Panc1 (cell line): ENCODE measurements at regions not wholly inside any gene's neighbourhood (a gene's known extent, or its start where the extent isn't known, plus 50 kb on each side); places are given as distances from the start of the nearest gene placed in this dataset.

Source experiments
- POLR2AphosphoS5 ChIP-seq: IDR thresholded peaks from 2 replicates; pipeline ENCODE4 v1.6.1; 2012; ENCODE audit warnings: mild to moderate bottlenecking, low read depth, low read length, moderate library complexity
- SIN3A ChIP-seq: IDR thresholded peaks from 2 replicates; pipeline ENCODE4 v1.6.1; 2012; ENCODE audit warnings: low read depth, mild to moderate bottlenecking, low read length, moderate library complexity, borderline replicate concordance; ENCODE audit not compliant: insufficient read depth
- TCF7L2 ChIP-seq: IDR thresholded peaks from 2 replicates; pipeline ENCODE4 v1.6.1; 2011; ENCODE audit warnings: mild to moderate bottlenecking, low read depth, low read length, inconsistent platforms
- TF ChIP-seq, protein P1 (sequence below): fragments of 450-650 bp; IDR thresholded peaks from 2 replicates; pipeline ENCODE4 v1.5.1; 2017; ENCODE audit warnings: mild to moderate bottlenecking
- TF ChIP-seq, protein P2 (sequence below), 2 experiments: IDR thresholded peaks; 2 replicates each; pipeline ENCODE4 v1.6.1; 2011 to 2012; ENCODE audit warnings: low read depth in 2 of 2, control low read depth in 1 of 2, low read length in 1 of 2, mild to moderate bottlenecking in 1 of 2, moderate library complexity in 1 of 2; ENCODE audit not compliant: insufficient read depth in 1 of 2

DNA sequence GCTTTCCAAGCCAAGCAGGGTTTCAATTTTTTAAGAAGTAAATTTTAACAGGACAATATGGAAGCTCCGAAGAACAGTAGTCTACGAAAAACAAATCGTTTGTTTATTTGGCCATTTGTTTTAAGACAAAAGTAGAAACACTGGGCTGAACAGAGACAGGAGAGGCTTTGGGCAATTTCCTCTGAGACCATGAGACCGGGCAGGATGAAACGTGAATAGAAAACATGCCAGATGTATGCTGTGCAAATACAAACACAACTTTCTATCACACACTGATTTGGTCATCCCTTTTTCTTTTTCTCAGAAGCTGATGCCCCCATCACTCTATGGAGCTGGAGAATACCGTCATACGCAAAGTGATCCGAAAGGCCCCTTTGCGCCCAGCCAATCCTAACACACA is 1111.1 kb downstream of the BCL11B start:
- TF ChIP-seq POLR2AphosphoS5 = no peak
- TF ChIP-seq, protein P1, sequence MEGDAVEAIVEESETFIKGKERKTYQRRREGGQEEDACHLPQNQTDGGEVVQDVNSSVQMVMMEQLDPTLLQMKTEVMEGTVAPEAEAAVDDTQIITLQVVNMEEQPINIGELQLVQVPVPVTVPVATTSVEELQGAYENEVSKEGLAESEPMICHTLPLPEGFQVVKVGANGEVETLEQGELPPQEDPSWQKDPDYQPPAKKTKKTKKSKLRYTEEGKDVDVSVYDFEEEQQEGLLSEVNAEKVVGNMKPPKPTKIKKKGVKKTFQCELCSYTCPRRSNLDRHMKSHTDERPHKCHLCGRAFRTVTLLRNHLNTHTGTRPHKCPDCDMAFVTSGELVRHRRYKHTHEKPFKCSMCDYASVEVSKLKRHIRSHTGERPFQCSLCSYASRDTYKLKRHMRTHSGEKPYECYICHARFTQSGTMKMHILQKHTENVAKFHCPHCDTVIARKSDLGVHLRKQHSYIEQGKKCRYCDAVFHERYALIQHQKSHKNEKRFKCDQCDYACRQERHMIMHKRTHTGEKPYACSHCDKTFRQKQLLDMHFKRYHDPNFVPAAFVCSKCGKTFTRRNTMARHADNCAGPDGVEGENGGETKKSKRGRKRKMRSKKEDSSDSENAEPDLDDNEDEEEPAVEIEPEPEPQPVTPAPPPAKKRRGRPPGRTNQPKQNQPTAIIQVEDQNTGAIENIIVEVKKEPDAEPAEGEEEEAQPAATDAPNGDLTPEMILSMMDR = no peak
- TF ChIP-seq TCF7L2 = no peak
- TF ChIP-seq SIN3A = no peak
- TF ChIP-seq, protein P2, sequence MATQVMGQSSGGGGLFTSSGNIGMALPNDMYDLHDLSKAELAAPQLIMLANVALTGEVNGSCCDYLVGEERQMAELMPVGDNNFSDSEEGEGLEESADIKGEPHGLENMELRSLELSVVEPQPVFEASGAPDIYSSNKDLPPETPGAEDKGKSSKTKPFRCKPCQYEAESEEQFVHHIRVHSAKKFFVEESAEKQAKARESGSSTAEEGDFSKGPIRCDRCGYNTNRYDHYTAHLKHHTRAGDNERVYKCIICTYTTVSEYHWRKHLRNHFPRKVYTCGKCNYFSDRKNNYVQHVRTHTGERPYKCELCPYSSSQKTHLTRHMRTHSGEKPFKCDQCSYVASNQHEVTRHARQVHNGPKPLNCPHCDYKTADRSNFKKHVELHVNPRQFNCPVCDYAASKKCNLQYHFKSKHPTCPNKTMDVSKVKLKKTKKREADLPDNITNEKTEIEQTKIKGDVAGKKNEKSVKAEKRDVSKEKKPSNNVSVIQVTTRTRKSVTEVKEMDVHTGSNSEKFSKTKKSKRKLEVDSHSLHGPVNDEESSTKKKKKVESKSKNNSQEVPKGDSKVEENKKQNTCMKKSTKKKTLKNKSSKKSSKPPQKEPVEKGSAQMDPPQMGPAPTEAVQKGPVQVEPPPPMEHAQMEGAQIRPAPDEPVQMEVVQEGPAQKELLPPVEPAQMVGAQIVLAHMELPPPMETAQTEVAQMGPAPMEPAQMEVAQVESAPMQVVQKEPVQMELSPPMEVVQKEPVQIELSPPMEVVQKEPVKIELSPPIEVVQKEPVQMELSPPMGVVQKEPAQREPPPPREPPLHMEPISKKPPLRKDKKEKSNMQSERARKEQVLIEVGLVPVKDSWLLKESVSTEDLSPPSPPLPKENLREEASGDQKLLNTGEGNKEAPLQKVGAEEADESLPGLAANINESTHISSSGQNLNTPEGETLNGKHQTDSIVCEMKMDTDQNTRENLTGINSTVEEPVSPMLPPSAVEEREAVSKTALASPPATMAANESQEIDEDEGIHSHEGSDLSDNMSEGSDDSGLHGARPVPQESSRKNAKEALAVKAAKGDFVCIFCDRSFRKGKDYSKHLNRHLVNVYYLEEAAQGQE (IDR thresholded peaks at IDR 0.05; ENCODE audit: insufficient read depth in 1 of 2, low read depth in 2 of 2, low read length in 1 of 2) = no peak
